ENCODE measurements at regions not wholly inside any gene's neighbourhood (a gene's known extent, or its start where the extent isn't known, plus 50 kb on each side); places are given as distances from the start of the nearest gene placed in this dataset.

DNA sequence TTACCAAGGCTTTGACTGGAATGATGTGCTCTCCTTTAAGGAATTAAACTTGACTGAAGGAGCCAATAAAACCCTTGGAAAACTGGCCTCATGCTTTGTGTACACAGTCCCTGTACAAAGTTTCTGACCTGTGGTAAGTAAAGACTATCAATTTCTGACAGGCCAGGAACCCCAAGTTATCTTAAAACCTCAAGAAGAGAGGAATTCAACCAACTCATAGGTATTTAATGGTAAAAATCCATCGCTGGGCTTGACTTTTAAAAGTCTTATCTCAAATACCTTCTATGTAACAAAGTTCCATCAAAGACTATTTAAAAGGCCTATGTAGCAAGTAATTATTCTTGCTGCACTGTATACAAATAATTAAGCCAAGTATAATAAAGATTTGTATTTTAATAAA is 103.7 kb upstream of the TENT5D start:
- no peak for DNase-seq

DNA sequence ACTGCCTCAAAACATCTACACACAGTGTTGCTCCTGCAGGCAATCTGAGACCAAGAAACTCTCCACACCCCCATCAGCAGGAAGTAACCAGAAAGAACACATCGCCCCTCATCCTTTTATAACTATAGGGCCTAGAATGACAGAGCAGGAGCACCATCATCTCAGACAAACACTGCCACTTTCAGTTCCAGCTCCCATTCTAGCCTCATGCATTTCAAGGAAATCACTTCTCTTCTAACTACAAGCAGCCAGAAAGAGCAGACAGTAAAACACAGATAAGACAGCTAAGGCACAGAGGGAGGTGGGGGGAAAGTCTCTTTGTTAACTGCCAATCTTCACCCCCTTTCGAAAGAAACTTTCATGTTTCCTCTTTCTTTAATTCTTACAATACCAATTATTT is 102.6 kb upstream of the TENT5D start:
- DNase-seq, result no peak

DNA sequence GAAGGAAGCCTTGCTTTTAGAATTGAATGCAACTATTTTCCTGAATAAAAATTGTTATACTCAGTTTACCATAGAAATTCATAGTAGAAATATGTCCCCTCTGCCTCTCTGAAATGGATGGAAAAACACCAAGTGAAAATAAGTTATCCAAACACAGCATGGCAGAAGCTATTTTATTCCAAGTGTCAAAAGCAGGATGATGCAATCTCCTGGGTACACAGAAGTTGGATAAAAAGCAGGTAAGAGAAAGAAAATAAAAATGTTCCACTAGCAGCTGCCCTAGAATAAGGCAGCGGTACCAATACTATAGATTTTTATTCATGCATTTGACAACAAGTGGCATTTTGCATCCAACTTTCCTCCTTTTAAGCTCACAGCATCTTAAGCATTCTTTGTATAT is 89.0 kb upstream of the TENT5D start:
- no peak for DNase-seq

DNA sequence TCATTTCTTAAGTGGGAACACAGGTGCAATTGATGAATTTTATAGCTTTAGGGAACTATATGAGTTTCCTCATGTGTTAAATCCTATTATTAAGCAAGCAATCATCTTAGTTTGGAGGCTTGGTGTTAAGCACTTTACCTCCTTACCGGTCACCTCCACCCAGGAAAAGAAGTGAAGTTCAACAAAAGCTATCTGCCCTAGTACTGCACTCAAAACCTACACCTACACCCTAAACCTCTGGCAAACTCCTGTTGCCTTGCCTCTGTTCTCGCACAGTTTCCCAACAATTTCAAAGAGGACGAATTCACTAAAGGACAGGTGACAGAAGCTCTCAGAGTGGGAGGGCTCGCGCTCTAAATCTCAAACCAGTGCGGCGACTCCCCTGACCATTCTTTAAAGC is 85.7 kb upstream of the TENT5D start:
- DNase-seq, result no peak

- DNase-seq, result peak; percentile 18
Measured at GRCh38 chrX:80335062-80335830, 85.0 kb upstream of the TENT5D start.

GRCh38 chrX:80354966-80355465 is 65.2 kb upstream of the TENT5D start:
- DNase-seq, result no peak
